ENCODE measurements at regions not wholly inside any gene's neighbourhood (a gene's known extent, or its start where the extent isn't known, plus 50 kb on each side); places are given as distances from the start of the nearest gene placed in this dataset.

DNA sequence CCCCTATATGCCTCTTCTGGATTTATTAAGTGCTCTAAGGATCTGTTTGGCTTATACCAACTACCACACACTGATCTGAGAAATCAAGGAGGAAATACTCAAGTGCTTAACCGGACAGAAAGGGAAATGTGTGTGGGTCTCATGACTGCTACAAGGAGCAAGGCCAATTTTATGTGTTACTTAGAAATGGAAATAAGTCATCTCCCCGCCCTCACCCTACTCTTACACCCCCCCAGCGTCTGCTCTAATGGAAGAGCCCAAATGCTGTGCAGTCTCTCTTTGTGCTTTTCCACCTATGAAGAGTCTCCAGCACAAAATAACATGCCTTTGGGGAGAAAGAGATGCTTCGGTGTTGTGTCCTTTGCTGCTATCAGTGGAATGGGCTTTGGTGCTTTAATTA is 428.8 kb upstream of the ARID1B start:
- TF ChIP-seq, protein P1, sequence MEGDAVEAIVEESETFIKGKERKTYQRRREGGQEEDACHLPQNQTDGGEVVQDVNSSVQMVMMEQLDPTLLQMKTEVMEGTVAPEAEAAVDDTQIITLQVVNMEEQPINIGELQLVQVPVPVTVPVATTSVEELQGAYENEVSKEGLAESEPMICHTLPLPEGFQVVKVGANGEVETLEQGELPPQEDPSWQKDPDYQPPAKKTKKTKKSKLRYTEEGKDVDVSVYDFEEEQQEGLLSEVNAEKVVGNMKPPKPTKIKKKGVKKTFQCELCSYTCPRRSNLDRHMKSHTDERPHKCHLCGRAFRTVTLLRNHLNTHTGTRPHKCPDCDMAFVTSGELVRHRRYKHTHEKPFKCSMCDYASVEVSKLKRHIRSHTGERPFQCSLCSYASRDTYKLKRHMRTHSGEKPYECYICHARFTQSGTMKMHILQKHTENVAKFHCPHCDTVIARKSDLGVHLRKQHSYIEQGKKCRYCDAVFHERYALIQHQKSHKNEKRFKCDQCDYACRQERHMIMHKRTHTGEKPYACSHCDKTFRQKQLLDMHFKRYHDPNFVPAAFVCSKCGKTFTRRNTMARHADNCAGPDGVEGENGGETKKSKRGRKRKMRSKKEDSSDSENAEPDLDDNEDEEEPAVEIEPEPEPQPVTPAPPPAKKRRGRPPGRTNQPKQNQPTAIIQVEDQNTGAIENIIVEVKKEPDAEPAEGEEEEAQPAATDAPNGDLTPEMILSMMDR (IDR thresholded peaks at IDR 0.05; ENCODE audit: insufficient read depth, low read length, severe bottlenecking), result no peak
- Histone ChIP-seq H3K27me3 (ENCODE audit: control insufficient read depth, insufficient read depth, low read length) (no peaks in the 10 kb centered on the region), H3K36me3 (ENCODE audit: control insufficient read depth, insufficient read depth, low read length) (no peaks in the 10 kb centered on the region), H3K4me3 (ENCODE audit: low read depth, low read length) (no peak overlapping the region)
- FAIRE-seq, result no peak
- no peak for DNase-seq (ENCODE audit: low read depth)

DNA sequence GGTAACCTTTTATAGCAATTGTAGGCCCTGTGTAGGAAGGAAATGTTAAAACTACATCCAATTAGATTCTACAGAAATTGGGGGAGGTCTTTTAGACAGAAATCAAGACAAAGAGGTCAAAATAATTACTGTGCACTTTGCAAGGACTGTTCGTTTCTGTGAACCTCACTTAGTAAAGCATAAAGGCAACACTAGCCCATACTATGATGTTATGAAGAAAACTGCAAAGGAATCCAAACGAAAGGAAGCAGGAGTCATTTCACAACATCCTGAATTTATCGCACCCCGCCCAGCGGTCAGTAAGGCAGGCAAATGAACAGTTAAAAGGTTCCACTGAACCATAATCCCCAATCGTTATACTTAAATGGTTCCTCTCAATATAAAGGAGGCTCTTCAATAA is 429.5 kb upstream of the ARID1B start:
- FAIRE-seq (no peak), DNase-seq (ENCODE audit: low read depth) (no peak)
- no peaks in the 10 kb centered on the region for H3K27me3 ChIP-seq (ENCODE audit: control insufficient read depth, insufficient read depth, low read length)
- H3K4me3 ChIP-seq (ENCODE audit: low read depth, low read length), result no peak overlapping the region
- TF ChIP-seq, protein P1 (IDR thresholded peaks at IDR 0.05; ENCODE audit: insufficient read depth, low read length, severe bottlenecking), result no peak
- H3K36me3 ChIP-seq (ENCODE audit: control insufficient read depth, insufficient read depth, low read length), result no peaks in the 10 kb centered on the region

DNA sequence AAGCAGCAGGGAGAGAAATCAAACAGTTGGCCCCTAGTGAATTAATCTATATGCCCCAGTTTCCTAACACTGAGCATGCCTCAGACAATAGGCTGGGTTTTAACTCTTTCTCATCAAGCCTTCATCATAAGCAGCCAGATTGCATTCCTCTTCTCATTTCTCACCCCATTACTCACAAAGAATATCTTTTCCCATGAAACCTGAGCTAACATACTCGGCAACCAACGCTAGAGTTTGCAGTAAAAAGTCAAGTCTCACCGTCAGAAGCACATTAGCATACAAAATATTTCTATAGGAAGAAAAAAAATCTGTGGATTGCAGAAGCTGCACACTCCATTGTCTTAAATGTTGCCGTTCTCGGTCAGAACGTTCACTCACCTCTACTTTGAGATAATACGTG is 429.9 kb upstream of the ARID1B start:
- TF ChIP-seq, protein P1 (IDR thresholded peaks at IDR 0.05; ENCODE audit: insufficient read depth, low read length, severe bottlenecking), result no peak
- no peak for FAIRE-seq
- H3K36me3 ChIP-seq (ENCODE audit: control insufficient read depth, insufficient read depth, low read length), result no peaks in the 10 kb centered on the region
- H3K4me3 ChIP-seq (ENCODE audit: low read depth, low read length), result no peak overlapping the region
- no peaks in the 10 kb centered on the region for H3K27me3 ChIP-seq (ENCODE audit: control insufficient read depth, insufficient read depth, low read length)
- DNase-seq (ENCODE audit: low read depth), result peak; percentile 32

DNA sequence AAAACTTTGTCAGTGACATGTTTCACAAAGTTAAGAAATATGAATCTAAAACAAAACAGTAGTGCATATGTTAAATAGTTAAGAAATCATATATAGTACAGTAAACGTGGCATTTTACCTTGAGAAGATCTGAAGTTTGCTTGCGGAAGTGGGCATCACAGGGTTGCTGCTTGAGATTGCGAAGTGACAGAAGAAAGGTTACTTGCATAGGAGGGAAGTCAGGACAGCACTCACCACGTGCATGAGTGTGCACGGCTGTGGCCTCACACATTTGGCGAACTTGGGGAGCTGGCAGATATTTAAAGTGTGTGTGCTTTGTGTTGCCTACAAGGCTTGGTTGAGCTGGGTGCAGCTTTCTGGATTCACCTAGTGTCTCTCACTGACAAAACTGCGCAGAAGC is 431.5 kb upstream of the ARID1B start:
- FAIRE-seq, result peak; percentile 73

DNA sequence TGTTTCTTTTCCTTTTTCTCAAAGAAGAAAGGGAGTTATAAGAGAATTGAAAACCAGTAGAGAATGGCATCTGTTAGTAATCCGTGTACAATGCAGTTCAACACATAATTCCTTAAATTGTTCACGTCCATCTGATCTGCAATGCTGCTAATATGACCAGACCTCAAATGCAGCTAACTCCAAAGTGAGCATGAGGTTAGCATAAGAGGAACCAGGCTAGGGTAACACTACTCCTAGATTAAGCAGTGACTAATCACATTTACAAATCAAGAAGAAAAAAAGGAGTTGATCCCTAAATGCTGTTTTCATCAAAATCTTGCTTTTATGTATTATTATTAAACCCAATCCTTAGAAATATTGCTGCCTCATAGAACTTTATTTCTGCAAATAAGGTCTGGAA is 432.7 kb upstream of the ARID1B start:
- Histone ChIP-seq H3K36me3 (ENCODE audit: control insufficient read depth, insufficient read depth, low read length) (no peaks in the 10 kb centered on the region), H3K27me3 (ENCODE audit: control insufficient read depth, insufficient read depth, low read length) (no peaks in the 10 kb centered on the region), H3K4me3 (ENCODE audit: low read depth, low read length) (no peak overlapping the region)
- no peak for DNase-seq (ENCODE audit: low read depth)
- TF ChIP-seq, protein P1 (IDR thresholded peaks at IDR 0.05; ENCODE audit: insufficient read depth, low read length, severe bottlenecking), result no peak
- FAIRE-seq, result no peak

More for the DNA sequence above, 431.5 kb upstream of the ARID1B start:
- Histone ChIP-seq H3K36me3 (ENCODE audit: control insufficient read depth, insufficient read depth, low read length) (no peaks in the 10 kb centered on the region), H3K27me3 (ENCODE audit: control insufficient read depth, insufficient read depth, low read length) (no peaks in the 10 kb centered on the region), H3K4me3 (ENCODE audit: low read depth, low read length) (no peak overlapping the region)
- no peak for DNase-seq (ENCODE audit: low read depth)
- TF ChIP-seq, protein P1 (IDR thresholded peaks at IDR 0.05; ENCODE audit: insufficient read depth, low read length, severe bottlenecking), result no peak

DNA sequence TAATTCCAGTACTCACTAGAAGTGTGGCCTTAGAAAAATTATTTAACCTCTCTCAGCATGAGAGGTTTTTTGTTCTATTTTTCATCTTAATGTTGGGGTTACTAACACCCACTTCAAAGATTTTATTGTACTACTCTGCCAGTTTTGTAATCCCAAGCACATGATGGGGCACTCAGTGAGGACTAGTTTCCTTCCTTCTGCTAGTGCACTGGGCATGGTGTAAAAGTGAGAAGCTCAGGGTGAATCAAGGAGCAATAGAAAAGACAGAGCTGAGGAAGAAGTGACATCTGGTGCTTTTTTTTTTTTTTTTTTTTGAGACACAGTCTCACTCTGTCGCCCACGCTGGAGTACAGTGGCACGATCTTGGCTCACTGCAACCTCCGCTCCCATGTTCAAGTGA is 439.4 kb upstream of the ARID1B start:
- no peaks in the 10 kb centered on the region for H3K27me3 ChIP-seq (ENCODE audit: control insufficient read depth, insufficient read depth, low read length)
- FAIRE-seq, result no peak

More for the DNA sequence above, 439.4 kb upstream of the ARID1B start:
- TF ChIP-seq, protein P1 (IDR thresholded peaks at IDR 0.05; ENCODE audit: insufficient read depth, low read length, severe bottlenecking), result no peak
- Histone ChIP-seq H3K36me3 (ENCODE audit: control insufficient read depth, insufficient read depth, low read length) (no peaks in the 10 kb centered on the region), H3K4me3 (ENCODE audit: low read depth, low read length) (no peak overlapping the region)
- no peak for DNase-seq (ENCODE audit: low read depth)
